K562 (cell line): ENCODE measurements at regions not wholly inside any gene's neighbourhood (a gene's known extent, or its start where the extent isn't known, plus 50 kb on each side); places are given as distances from the start of the nearest gene placed in this dataset.

Source experiments
- ATAC-seq: fragments of 200-7000 bp; cut with Tn5 transposase; 3 replicates; pipeline ENCODE4 v1.9.1; 2020; ENCODE audit warnings: moderate library complexity
- BruUV-seq: library from RNA; stranded (reverse); fragments of 400-500 nt; replicated peaks from 2 replicates; lab custom pipeline; 2021; lab: Mats Ljungman, UMichigan
- CTCF ChIA-PET: fragments of 300-600 bp; formaldehyde crosslinking; extraction: SDS; loops from one replicate; lab custom pipeline; 2021; ENCODE audit warnings: low intra/inter-chr PET ratio; lab: Yijun Ruan, JAX
- POLR2A ChIA-PET: fragments of 300-600, 350-650 bp; sonication (Branson Sonifier 250); formaldehyde crosslinking; extraction: SDS; loops from one replicate; lab custom pipeline; 2021; ENCODE audit warnings: antibody characterized with exemption, inconsistent platforms; lab: Yijun Ruan, JAX
- DNase-seq, 4 experiments: peaks; one replicate each; pipeline versions ENCODE4 v3.0.0 to v3.0.0-alpha.2; 2011 to 2018; ENCODE audit warnings: low spot score in 3 of 4, mixed read lengths in 3 of 4; ENCODE audit errors: extremely low read depth in 1 of 4
- FAIRE-seq: peaks from 2 replicates; lab custom pipeline; 2011; peaks lifted over from hg19 to GRCh38; lab: Jason Lieb, UNC
- H2AFZ ChIP-seq: 2 replicates; pipeline ENCODE4 v1.6.0; 2011; ENCODE audit warnings: low read depth, low read length, control low read depth, inconsistent platforms
- H3K27ac ChIP-seq: fragments of 200-600 bp; 3 replicates; pipeline ENCODE4 v1.8.0; 2011; ENCODE audit warnings: low read depth, mild to moderate bottlenecking, control low read depth, inconsistent platforms, low read length, moderate library complexity, mixed read lengths; ENCODE audit errors: extremely low read depth
- H3K27me3 ChIP-seq, 2 experiments: fragments of 300-600 bp in 1 of 2; 2 replicates in 1 of 2; 3 replicates in 1 of 2; pipeline versions ENCODE4 v1.6.0 to v1.8.0; 2011; ENCODE audit warnings: inconsistent platforms in 2 of 2, low read length in 2 of 2, mild to moderate bottlenecking in 1 of 2, mixed read lengths in 1 of 2, moderate library complexity in 1 of 2; ENCODE audit not compliant: control insufficient read depth in 2 of 2, insufficient read depth in 2 of 2
- H3K36me3 ChIP-seq: fragments of 300-600 bp; 3 replicates; pipeline ENCODE4 v1.8.0; 2011; ENCODE audit warnings: mild to moderate bottlenecking, low read length, inconsistent platforms; ENCODE audit not compliant: control insufficient read depth, insufficient read depth
- H3K4me1 ChIP-seq, 2 experiments: fragments of 200-600 bp in 1 of 2; replicated peaks in 1 of 2; 2 replicates in 1 of 2; 3 replicates in 1 of 2; pipeline versions ENCODE4 v1.5.1 to v1.8.0; 2011; ENCODE audit warnings: inconsistent platforms in 2 of 2, low read length in 2 of 2, mild to moderate bottlenecking in 1 of 2, mixed read lengths in 1 of 2, moderate library complexity in 1 of 2; ENCODE audit not compliant: control insufficient read depth in 2 of 2, insufficient read depth in 2 of 2
- H3K4me2 ChIP-seq: 2 replicates; pipeline ENCODE4 v1.6.1; 2011; ENCODE audit warnings: low read length, control low read depth, inconsistent platforms, mixed read lengths; ENCODE audit not compliant: insufficient read depth
- H3K4me3 ChIP-seq: fragments of 200-600 bp; sonication (generic), shearing (Covaris generic); 2 replicates; pipeline ENCODE4 v1.5.1; 2016; ENCODE audit warnings: control low read depth, inconsistent platforms
- H3K79me2 ChIP-seq: fragments of 200-600 bp; 3 replicates; pipeline ENCODE4 v1.8.0; 2011; ENCODE audit warnings: low read length, inconsistent platforms; ENCODE audit not compliant: control insufficient read depth, insufficient read depth
- H3K9ac ChIP-seq, 2 experiments: 2 replicates each; pipeline versions ENCODE4 v1.6.0 to v1.6.1; 2011; ENCODE audit warnings: low read depth in 2 of 2, low read length in 2 of 2, control low read depth in 1 of 2, inconsistent platforms in 1 of 2, mild to moderate bottlenecking in 1 of 2, mixed read lengths in 1 of 2; ENCODE audit not compliant: insufficient read depth in 1 of 2
- H3K9me1 ChIP-seq: one replicate; pipeline ENCODE4 v1.6.0; 2011; ENCODE audit warnings: inconsistent platforms, mild to moderate bottlenecking, low read length, moderate library complexity; ENCODE audit not compliant: control insufficient read depth, insufficient read depth
- H3K9me3 ChIP-seq: replicated peaks from 2 replicates; pipeline ENCODE4 v1.5.1; 2011; ENCODE audit warnings: low read depth, low read length, inconsistent platforms; ENCODE audit not compliant: control insufficient read depth, insufficient read depth
- H4K20me1 ChIP-seq: replicated peaks from 2 replicates; pipeline ENCODE4 v1.6.1; 2011; ENCODE audit warnings: low read length, inconsistent platforms, mixed read lengths; ENCODE audit not compliant: control insufficient read depth, insufficient read depth
- BMI1 ChIP-seq: fragments of 150-350 bp; IDR thresholded peaks from 2 replicates; pipeline ENCODE4 v1.6.1; 2014; ENCODE audit warnings: low read length
- E2F1 ChIP-seq: sonication (generic); formaldehyde crosslinking; IDR thresholded peaks from 2 replicates; pipeline ENCODE4 v1.8.1; 2023; ENCODE audit warnings: mild to moderate bottlenecking, missing genetic modification reagents, moderate library complexity
- ELF4 ChIP-seq: fragments of 450-650 bp; formaldehyde crosslinking; IDR thresholded peaks from 2 replicates; pipeline ENCODE4 v1.4.0; 2022; ENCODE audit warnings: missing genetic modification characterization
- ETS2 ChIP-seq: IDR thresholded peaks from 2 replicates; pipeline ENCODE4 v1.6.1; 2016; ENCODE audit warnings: borderline replicate concordance, missing genetic modification characterization, mild to moderate bottlenecking, moderate library complexity, missing compliant biosample characterization; ENCODE audit not compliant: poor library complexity, severe bottlenecking
- FOXK2 ChIP-seq, 2 experiments: fragments of 450-650 bp; IDR thresholded peaks in 1 of 2; conservative IDR thresholded peaks in 1 of 2; 2 replicates each; pipeline ENCODE4 v1.6.1; 2016; ENCODE audit warnings: low read depth in 2 of 2, mild to moderate bottlenecking in 1 of 2
- GMEB1 ChIP-seq: fragments of 250-450 bp; sonication (Bioruptor Pico); IDR thresholded peaks from 2 replicates; pipeline ENCODE4 v1.4.0; 2020; ENCODE audit warnings: mild to moderate bottlenecking
- ILK ChIP-seq: fragments of 450-650 bp; IDR thresholded peaks from 2 replicates; pipeline ENCODE4 v1.6.1; 2016; ENCODE audit warnings: missing genetic modification characterization, low read depth, mild to moderate bottlenecking, missing compliant biosample characterization, moderate library complexity, borderline replicate concordance
- NR0B1 ChIP-seq: fragments of 450-650 bp; IDR thresholded peaks from one replicate; pipeline ENCODE4 v1.6.1; 2018; ENCODE audit warnings: mild to moderate bottlenecking, moderate library complexity; ENCODE audit not compliant: partially characterized antibody
- PML ChIP-seq: IDR thresholded peaks from 2 replicates; pipeline ENCODE4 v1.6.1; 2012; ENCODE audit warnings: low read length, inconsistent platforms
- SRSF1 ChIP-seq: fragments of 200-400 bp; formaldehyde crosslinking; IDR thresholded peaks from 2 replicates; pipeline ENCODE4 v1.6.1; 2017; ENCODE audit warnings: mild to moderate bottlenecking, low read depth, low read length, moderate library complexity
- ZBTB2 ChIP-seq: fragments of 450-650 bp; IDR thresholded peaks from 2 replicates; pipeline ENCODE4 v1.6.1; 2016; ENCODE audit warnings: antibody characterized with exemption
- ZHX1 ChIP-seq: fragments of 150-350 bp; conservative IDR thresholded peaks from 2 replicates; pipeline ENCODE4 v1.6.1; 2014; ENCODE audit warnings: low read length
- ZNF75A ChIP-seq: fragments of 450-650 bp; formaldehyde crosslinking; IDR thresholded peaks from 2 replicates; pipeline ENCODE4 v1.4.0; 2020; ENCODE audit warnings: mild to moderate bottlenecking
- ZNF76 ChIP-seq: fragments of 250-450 bp; sonication (Bioruptor Pico); IDR thresholded peaks from 2 replicates; pipeline ENCODE4 v1.4.0; 2020; ENCODE audit warnings: mild to moderate bottlenecking, moderate library complexity, borderline replicate concordance
- WGBS: fragments of 100-300 bp; shearing (Covaris generic); methylation state at CpG from one replicate; pipeline ENCODE4 v1.1.6; 2016; ENCODE audit warnings: low coverage, mixed read lengths; ENCODE audit not compliant: insufficient coverage; ENCODE audit errors: missing lambda C conversion rate; 5-methylcytosine and 5-hydroxymethylcytosine counted together
- in situ Hi-C: fragments of 300-500 bp; cut with MboI; formaldehyde crosslinking; loops from 4 replicates; pipeline ENCODE4 v1.15.0; 2018; ENCODE audit warnings: inconsistent platforms, mixed read lengths
- intact Hi-C: fragments of 100-400 bp; cut with micrococcal nuclease; formaldehyde crosslinking; loops from 2 replicates; pipeline ENCODE4 v1.14.2; 2022

- TF ChIP-seq ILK = no peak
- no peak for TF ChIP-seq NR0B1
- TF ChIP-seq ELF4 (CRISPR knock-in tag) = no peak
These were observed 425.5 kb upstream of the CDH2 start (continued) for GRCh38 chr18:28602391-28602790.

- Histone ChIP-seq H3K36me3 (no peaks in the 10 kb centered on the region), H3K9ac (no peak overlapping the region), H3K4me1 (no peaks in the 10 kb centered on the region), H3K27ac (no peak overlapping the region), H3K4me3 (no peak overlapping the region), H2AFZ (no peak overlapping the region), H3K79me2 (no peaks in the 10 kb centered on the region), H3K4me2 (no peak overlapping the region), H3K27me3 (no peaks in the 10 kb centered on the region), H3K9me1 (no peaks in the 10 kb centered on the region), H3K9me3 (no peaks in the 10 kb centered on the region), H4K20me1 (no peaks in the 10 kb centered on the region)
- BruUV-seq = no TSS peak
- ChIA-PET POLR2A (no interaction called here), CTCF (no interaction called here)
- no peak for FAIRE-seq
- in situ Hi-C loops = no loop called here
- DNase-seq = no peak
- 0% methylated on average over 4 of the region's 4 CpGs for WGBS
- intact Hi-C loops = no loop called here
- ATAC-seq = no peak
- TF ChIP-seq E2F1 (CRISPR knock-in tag) = no peak
- no peak for TF ChIP-seq ZBTB2
- TF ChIP-seq FOXK2 (conservative IDR thresholded peaks at IDR 0.05 in 1 of 2, IDR thresholded peaks at IDR 0.05 in 1 of 2; ENCODE audit: low read depth in 2 of 2) = no peak
- no peak for TF ChIP-seq ZNF76 (CRISPR knock-in tag)
- TF ChIP-seq ETS2 (tag) = no peak
- TF ChIP-seq SRSF1 = no peak
- TF ChIP-seq GMEB1 (CRISPR knock-in tag) = no peak
- no peak for TF ChIP-seq ZHX1
- TF ChIP-seq PML = no peak
- no peak for TF ChIP-seq ZNF75A
- TF ChIP-seq BMI1 = no peak
These were observed 417.1 kb upstream of the CDH2 start for GRCh38 chr18:28594034-28594433.
